ENCODE measurements at regions not wholly inside any gene's neighbourhood (a gene's known extent, or its start where the extent isn't known, plus 50 kb on each side); places are given as distances from the start of the nearest gene placed in this dataset.

DNA sequence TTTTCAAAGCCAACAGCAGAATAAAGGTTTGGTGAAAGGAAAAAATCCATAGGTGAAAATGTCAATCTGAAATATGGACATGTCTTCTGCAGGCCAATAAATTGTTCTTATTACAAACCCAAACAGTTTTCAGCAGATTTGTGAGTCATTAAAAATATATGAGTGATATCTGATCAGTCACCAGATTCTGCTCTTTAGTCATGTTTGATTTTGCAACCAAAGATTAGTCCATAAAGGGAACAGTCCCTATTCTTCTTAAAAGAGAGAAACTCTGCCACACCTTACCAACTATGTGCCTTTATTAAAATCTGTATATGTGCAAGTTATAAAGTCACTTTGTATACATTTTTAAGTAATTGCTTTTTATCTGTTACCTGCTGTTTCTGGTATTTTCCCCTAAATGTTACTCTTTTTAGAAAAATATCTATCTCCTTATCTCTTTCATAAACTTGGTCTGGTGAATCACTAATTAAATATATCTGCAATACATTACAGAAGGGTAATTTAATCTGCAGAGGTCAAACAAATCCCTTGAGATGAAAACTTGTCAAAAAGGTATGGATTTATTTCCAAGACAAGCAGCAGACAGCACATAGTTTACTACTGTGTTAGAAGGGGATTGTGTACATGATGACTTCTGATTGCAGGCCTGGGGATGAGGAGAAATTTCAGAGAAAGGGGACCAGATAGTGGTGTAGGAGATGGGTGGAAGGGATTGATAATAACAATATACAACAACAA lies 322.9 kb upstream of the NWD2 start:
- DNase-seq (ENCODE audit: low read depth in 2 of 2, low spot score in 1 of 2), result no peak

- no peak for DNase-seq (ENCODE audit: low read depth in 2 of 2, low spot score in 1 of 2)
Measured at GRCh38 chr4:36930562-36931111, 313.9 kb upstream of the NWD2 start.

GRCh38 chr4:36944232-36944631 lies 300.3 kb upstream of the NWD2 start:
- DNase-seq (ENCODE audit: low read depth in 2 of 2, low spot score in 1 of 2), result no peak

DNA sequence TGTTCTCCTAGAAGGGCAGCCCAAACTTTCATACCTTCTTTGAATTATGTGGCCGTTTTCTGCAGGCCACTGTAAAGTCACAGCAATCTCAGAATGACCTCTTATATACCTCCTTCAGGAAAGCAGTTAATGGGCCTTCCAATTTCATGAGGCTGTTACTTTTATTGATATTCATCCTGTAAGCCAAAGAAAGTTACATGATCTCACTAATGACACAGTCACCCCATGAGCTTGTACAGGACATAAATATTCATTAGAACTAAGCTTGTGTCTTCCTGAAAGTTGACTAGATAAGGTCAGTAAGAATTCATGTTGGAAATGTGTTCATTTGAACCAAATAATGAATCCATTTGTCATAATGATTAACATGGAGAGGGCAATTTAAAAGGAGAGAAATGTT lies 283.1 kb upstream of the NWD2 start:
- no peak for DNase-seq (ENCODE audit: low read depth in 2 of 2, low spot score in 1 of 2)

DNA sequence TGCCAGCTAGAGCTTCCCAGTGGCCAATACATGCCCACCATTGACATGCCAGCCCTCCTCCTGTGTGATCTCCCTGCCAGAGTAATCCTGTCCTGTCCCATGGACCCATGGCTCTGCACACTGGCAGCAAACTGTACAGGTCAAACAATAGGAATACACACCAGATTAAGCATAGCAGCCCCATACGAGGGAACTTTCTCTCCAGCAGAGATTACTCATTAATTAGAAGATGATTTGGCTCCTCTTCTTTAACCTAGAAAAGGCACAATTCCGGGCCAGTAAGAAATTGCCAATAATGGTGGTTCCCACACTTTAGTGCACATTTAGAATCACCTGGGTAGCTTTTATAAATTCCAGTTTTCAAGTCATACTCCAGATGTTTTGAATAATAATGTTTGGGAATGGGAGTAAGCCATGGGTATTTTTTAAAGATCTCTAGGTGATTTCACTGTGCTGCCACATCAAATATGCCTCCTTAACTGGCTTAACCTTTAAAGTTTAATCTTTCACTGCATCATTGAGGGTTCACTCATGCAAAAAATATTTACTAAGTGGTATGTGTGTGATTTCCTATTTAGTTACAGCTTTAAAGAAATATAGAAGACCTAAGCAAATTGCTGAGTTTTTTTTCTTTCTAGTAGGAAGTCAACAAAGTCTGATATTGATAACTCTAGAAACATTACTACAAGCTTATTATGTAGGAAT lies 277.6 kb upstream of the NWD2 start:
- DNase-seq (ENCODE audit: low read depth in 2 of 2, low spot score in 1 of 2), result no peak

GRCh38 chr4:36979533-36979932 lies 265.0 kb upstream of the NWD2 start:
- DNase-seq (ENCODE audit: low read depth in 2 of 2, low spot score in 1 of 2), result no peak

DNA sequence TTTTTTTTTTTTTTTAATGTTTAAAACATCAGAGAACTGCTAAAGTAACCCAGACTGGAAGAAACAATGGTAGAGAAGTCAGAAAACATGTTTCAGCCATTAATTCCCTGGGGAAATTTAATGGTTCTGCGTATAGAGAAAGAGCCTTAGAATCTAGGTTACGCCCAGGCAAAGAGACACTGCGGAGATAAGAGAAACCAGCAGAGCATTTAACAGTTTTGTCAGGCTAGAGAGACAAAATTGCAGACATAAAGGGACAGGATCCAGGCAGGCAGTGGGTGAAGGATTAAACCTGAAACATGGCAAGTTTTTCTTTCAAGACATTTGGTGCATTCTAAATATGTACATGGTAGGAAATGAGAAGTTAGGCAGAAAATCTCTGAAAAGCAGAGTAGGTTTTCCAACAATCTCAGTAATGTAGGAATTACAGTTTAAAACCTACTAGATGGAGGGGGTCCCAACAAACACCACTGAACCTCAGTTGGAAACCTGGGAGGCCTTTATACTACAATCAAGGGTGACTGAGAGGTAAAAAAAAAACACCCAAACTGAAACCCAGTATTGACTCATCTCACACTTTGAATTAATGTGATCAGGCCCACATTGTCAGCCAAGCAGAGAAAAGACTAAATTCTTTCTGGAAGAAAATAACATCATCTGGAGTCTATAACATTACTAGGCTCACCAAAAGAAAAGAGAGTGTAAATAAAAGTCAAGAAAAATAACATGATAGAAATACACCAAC lies 254.2 kb upstream of the NWD2 start:
- no peak for DNase-seq (ENCODE audit: low read depth in 2 of 2, low spot score in 1 of 2)

DNA sequence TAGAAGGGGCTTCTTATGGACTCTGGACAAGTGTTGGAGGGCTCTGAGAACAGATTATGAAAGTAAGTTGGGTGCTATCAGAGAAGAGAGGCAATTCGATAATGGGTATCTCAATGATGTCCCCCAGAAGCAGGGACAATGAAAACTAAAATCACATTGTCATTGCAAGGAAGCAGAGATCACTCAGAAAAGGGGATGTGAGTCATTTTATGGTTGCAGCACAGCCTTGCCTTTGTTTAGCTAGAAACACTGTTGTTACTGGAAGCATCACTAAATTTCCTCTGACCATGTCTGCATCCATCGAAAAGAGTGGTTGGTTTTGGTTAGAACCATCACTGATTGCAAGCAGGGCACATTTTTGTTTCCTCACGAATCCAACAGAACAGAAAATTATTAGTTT lies 246.8 kb upstream of the NWD2 start:
- no peak for DNase-seq (ENCODE audit: low read depth in 2 of 2, low spot score in 1 of 2)

GRCh38 chr4:37000281-37000680 lies 244.3 kb upstream of the NWD2 start:
- DNase-seq (ENCODE audit: low read depth in 2 of 2, low spot score in 1 of 2), result no peak

GRCh38 chr4:37001688-37002436 lies 242.7 kb upstream of the NWD2 start:
- DNase-seq (ENCODE audit: low read depth in 2 of 2, low spot score in 1 of 2), result no peak

- DNase-seq (ENCODE audit: low read depth in 2 of 2, low spot score in 1 of 2), result no peak
Measured at GRCh38 chr4:37002625-37003024, 241.9 kb upstream of the NWD2 start.

DNA sequence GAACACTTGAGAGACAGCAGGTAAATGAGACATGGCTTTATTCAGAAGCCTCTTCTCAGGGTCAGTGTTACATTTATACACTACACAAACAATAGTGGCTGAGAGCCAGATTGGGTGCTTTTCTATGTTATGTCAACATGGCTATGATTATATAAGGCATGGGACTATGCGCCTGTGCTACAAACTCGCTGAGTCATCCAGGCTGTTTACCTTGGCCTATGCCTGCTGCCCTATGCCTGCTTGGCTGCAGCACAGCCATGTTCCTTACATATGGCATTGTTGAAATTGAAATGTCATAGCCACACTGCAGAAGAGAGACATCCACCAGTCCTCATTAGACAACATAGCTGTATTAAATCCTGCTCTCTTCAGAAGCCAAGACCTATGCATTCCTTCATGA lies 236.3 kb upstream of the NWD2 start:
- DNase-seq (ENCODE audit: low read depth in 2 of 2, low spot score in 1 of 2), result no peak

- DNase-seq (ENCODE audit: low read depth in 2 of 2, low spot score in 1 of 2), result no peak
Measured at GRCh38 chr4:37014584-37014983, 230.0 kb upstream of the NWD2 start.

- DNase-seq (ENCODE audit: low read depth in 2 of 2, low spot score in 1 of 2), result no peak
Measured at GRCh38 chr4:37015391-37015790, 229.2 kb upstream of the NWD2 start.

DNA sequence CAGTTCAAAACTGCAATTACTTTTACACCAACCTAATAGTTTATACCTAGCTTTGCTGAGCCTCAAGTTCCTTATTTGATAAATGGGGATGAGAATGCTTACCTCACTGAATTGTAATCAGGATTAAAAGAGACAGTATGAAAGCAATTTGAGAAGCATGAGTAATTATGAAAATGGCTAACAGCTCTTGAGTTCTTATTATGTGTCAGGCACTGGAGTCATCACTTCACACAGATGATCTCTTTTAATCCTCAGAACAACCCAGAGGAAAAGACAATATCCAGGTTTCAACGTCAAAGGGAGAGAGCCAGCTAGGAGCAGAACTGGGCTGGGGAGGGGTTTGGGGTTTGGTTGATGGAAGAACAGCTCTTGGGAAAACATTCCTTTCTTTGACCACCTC lies 221.0 kb upstream of the NWD2 start:
- DNase-seq (ENCODE audit: low read depth in 2 of 2, low spot score in 1 of 2), result no peak

DNA sequence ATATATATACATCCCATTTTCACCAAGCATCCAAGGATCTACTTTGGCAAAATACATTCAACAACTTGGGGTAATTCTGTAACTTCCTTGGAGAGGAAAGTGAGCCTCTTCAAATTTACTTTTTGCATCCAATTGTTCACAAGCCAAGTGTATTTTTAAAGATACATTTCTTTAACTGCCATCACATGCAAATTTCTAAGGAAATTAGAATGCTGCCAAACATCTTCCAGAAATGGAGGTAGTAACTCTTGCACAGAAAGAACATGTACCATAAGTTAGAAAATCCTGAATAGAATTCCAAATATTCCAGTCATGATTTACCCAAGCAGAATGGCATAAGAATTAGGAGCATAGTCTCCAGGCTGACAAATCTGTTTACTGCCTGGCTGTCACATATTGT lies 220.5 kb upstream of the NWD2 start:
- DNase-seq (ENCODE audit: low read depth in 2 of 2, low spot score in 1 of 2), result no peak

DNA sequence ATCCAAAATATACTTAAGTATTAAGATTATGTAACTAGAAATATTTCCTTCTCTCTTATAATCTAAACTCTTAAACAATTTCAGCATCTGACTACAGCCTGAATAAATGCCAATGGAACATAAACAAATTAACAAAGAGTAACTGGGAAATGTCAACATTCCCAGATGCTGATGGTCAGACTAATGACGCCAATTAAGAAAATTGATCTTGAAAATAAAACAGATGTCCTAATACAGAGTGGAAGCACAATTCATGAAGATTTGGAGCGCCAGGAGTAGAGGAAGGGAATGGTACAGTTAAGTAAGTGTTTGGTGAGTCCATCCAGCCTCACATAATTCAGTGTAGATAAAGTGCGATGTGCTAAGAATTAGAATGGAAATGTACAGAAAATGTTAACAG lies 203.7 kb upstream of the NWD2 start:
- no peak for DNase-seq (ENCODE audit: low read depth in 2 of 2, low spot score in 1 of 2)

- DNase-seq (ENCODE audit: low read depth in 2 of 2, low spot score in 1 of 2), result no peak
Measured at GRCh38 chr4:37043342-37043741, 201.2 kb upstream of the NWD2 start.

DNA sequence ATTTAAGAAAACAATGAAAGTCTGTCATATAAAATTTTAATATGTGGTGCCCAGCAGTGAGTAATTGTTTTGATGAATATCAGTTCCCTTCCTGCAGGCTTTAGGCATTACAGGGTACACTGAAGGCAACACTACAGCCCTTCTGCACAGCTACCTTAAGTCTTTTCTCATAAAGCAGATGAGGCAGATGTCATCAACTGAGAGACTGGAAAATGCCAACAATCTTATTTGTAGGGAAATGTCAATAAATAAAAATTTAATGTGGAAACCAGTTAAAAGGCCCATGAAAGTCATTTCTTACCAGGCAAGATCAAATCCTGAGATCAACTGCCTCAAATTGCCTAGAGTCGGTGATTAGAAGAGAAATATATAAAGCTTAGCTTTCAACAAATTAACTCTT lies 193.4 kb upstream of the NWD2 start:
- no peak for DNase-seq (ENCODE audit: low read depth in 2 of 2, low spot score in 1 of 2)

- DNase-seq (ENCODE audit: low read depth in 2 of 2, low spot score in 1 of 2), result no peak
Measured at GRCh38 chr4:37051866-37052265, 192.7 kb upstream of the NWD2 start.

DNA sequence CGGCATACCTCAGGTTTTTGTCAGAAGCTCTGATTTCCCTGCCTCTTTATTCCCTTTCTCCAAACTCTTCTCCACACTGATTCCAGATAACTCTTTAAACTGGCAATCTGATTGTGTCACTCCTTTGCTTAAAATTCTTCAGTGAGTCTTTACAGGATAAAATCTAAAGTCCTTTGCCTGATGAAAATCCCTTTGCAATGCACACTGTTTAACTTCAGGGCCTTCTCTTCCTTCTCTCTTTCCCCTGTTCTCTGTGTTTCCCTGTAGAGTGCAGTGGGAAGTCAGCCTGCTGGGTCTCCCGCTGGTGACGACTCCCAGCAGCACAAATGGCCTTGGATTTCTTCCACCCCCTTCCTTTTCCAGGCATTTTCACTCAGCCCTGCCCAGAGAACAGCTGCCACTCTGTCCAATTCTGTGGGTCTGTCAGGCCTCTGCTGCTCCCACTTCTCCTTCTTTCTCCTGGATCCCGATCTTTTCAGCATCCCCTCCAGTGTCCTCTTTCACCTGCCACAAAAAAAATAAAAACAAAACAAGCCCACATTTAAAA lies 189.9 kb upstream of the NWD2 start:
- DNase-seq (ENCODE audit: low read depth in 2 of 2, low spot score in 1 of 2), result no peak
